IMR-90 (cell line): ENCODE measurements at regions not wholly inside any gene's neighbourhood (a gene's known extent, or its start where the extent isn't known, plus 50 kb on each side); places are given as distances from the start of the nearest gene placed in this dataset.

Source experiments
- BHLHE40 ChIP-seq: fragments of 150-350 bp; IDR thresholded peaks from 2 replicates; pipeline ENCODE4 v1.6.1; 2016; ENCODE audit warnings: mild to moderate bottlenecking, low read depth, low read length
- CEBPB ChIP-seq: IDR thresholded peaks from 2 replicates; pipeline ENCODE4 v1.6.1; 2012; ENCODE audit warnings: low read depth, low read length, improper control_type of control experiment
- CHD1 ChIP-seq: IDR thresholded peaks from 2 replicates; pipeline ENCODE4 v1.6.1; 2012; ENCODE audit warnings: low read depth, low read length, improper control_type of control experiment
- CTCF ChIP-seq: conservative IDR thresholded peaks from 2 replicates; pipeline ENCODE4 v1.5.1; 2012; ENCODE audit warnings: mild to moderate bottlenecking, low read depth, low read length, improper control_type of control experiment
- FOS ChIP-seq: fragments of 150-350 bp; IDR thresholded peaks from 2 replicates; pipeline ENCODE4 v1.6.1; 2016; ENCODE audit warnings: low read depth, low read length
- MAFK ChIP-seq: IDR thresholded peaks from 2 replicates; pipeline ENCODE4 v1.6.1; 2012; ENCODE audit warnings: low read depth, low read length, improper control_type of control experiment
- NFE2L2 ChIP-seq: fragments of 150-350 bp; IDR thresholded peaks from 2 replicates; pipeline ENCODE4 v1.6.1; 2016; ENCODE audit warnings: low read depth, mild to moderate bottlenecking, low read length
- POLR2A ChIP-seq: IDR thresholded peaks from 2 replicates; pipeline ENCODE4 v1.6.1; 2012; ENCODE audit warnings: mild to moderate bottlenecking, low read depth, low read length
- RAD21 ChIP-seq: IDR thresholded peaks from 2 replicates; pipeline ENCODE4 v1.6.1; 2012; ENCODE audit warnings: low read length, improper control_type of control experiment
- RCOR1 ChIP-seq: IDR thresholded peaks from 2 replicates; pipeline ENCODE4 v1.6.1; 2012; ENCODE audit warnings: mild to moderate bottlenecking, low read length, improper control_type of control experiment; ENCODE audit not compliant: insufficient replicate concordance
- RFX5 ChIP-seq: IDR thresholded peaks from 2 replicates; pipeline ENCODE4 v1.8.0; 2012; ENCODE audit warnings: low read depth, mild to moderate bottlenecking, low read length, moderate library complexity
- SMC3 ChIP-seq: fragments of 150-350 bp; IDR thresholded peaks from 2 replicates; pipeline ENCODE4 v1.6.1; 2016; ENCODE audit warnings: low read depth, mild to moderate bottlenecking, antibody characterized with exemption, low read length, moderate library complexity
- USF2 ChIP-seq: fragments of 150-350 bp; IDR thresholded peaks from 2 replicates; pipeline ENCODE4 v1.6.1; 2017; ENCODE audit warnings: mild to moderate bottlenecking, antibody characterized with exemption, low read length, low read depth

- TF ChIP-seq RFX5 = no peak
- no peak for TF ChIP-seq RCOR1
- TF ChIP-seq CTCF = no peak
- no peak for TF ChIP-seq RAD21
- no peak for TF ChIP-seq POLR2A
- no peak for TF ChIP-seq MAFK
- no peak for TF ChIP-seq BHLHE40
- no peak for TF ChIP-seq NFE2L2
- TF ChIP-seq SMC3 = no peak
- TF ChIP-seq USF2 = no peak
- no peak for TF ChIP-seq CHD1
- TF ChIP-seq FOS = no peak
- TF ChIP-seq CEBPB = no peak
Measured at GRCh38 chr2:106314444-106314843, 120.3 kb upstream of the UXS1 start.
